Transverse colon (tissue), 4 donors: ENCODE measurements at regions not wholly inside any gene's neighbourhood (a gene's known extent, or its start where the extent isn't known, plus 50 kb on each side); places are given as distances from the start of the nearest gene placed in this dataset.

ENCODE experiments used
- DNase-seq: peaks from one replicate; pipeline ENCODE4 v3.0.0-alpha.2; 2019
- H3K27ac ChIP-seq, 4 donors: fragments of 200-600 bp; sonication (generic); 2 replicates each; pipeline ENCODE4 v1.5.1; 2016 to 2018; ENCODE audit warnings: inconsistent platforms in 4 of 4
- H3K27me3 ChIP-seq: fragments of 200-600 bp; sonication (generic); 2 replicates; pipeline ENCODE4 v1.5.1; 2017; ENCODE audit warnings: inconsistent platforms
- H3K36me3 ChIP-seq, 4 donors: fragments of 200-600 bp; sonication (generic); 2 replicates each; pipeline ENCODE4 v1.5.1; 2017 to 2019; ENCODE audit warnings: inconsistent platforms in 4 of 4
- H3K4me1 ChIP-seq, 4 donors: fragments of 200-600 bp; sonication (generic); 2 replicates each; pipeline ENCODE4 v1.5.1; 2017 to 2020; ENCODE audit warnings: inconsistent platforms in 4 of 4
- H3K4me3 ChIP-seq, 4 donors: fragments of 200-600 bp; sonication (generic); 1 replicate in 1 of 4; 2 replicates in 3 of 4; pipeline versions ENCODE4 v1.5.1 to v1.6.1; 2017 to 2019; ENCODE audit warnings: inconsistent platforms in 4 of 4
- H3K9me3 ChIP-seq, 2 donors: fragments of 200-600 bp; sonication (generic); 2 replicates each; pipeline ENCODE4 v1.5.1; 2017 to 2019; ENCODE audit warnings: inconsistent platforms in 2 of 2
- EP300 ChIP-seq: sonication (generic); formaldehyde crosslinking; IDR thresholded peaks from one replicate; pipeline ENCODE4 v1.6.1; 2017; ENCODE audit warnings: antibody characterized with exemption, low read depth
- POLR2A ChIP-seq: fragments of 450-650 bp; IDR thresholded peaks from one replicate; pipeline ENCODE4 v1.6.1; 2016; ENCODE audit warnings: antibody characterized with exemption, mild to moderate bottlenecking, moderate library complexity
- POLR2AphosphoS5 ChIP-seq, 3 donors: sonication (generic); formaldehyde crosslinking; IDR thresholded peaks; one replicate each; pipeline ENCODE4 v1.6.1; 2016; ENCODE audit warnings: antibody characterized with exemption in 3 of 3
- WGBS, 2 donors: methylation state at CpG; one replicate each; pipeline ENCODE4 v1.1.5; 2018; ENCODE audit warnings: low coverage in 1 of 2; 5-methylcytosine and 5-hydroxymethylcytosine counted together
- in situ Hi-C, 4 donors: fragments of 200-750 bp; cut with MboI; loops; one replicate each; pipeline versions ENCODE4 v1.15.0 to v1.15.1; 2017; ENCODE audit warnings: low sequenced_read_pairs in 3 of 4, low pct_ligation_motif_present in 1 of 4, low pct_unique_long_range_greater_than_20kb in 1 of 4
- intact Hi-C: fragments of 100-400 bp; cut with DNase I; formaldehyde crosslinking; loops from one replicate; pipeline ENCODE4 v1.15.1; 2023; ENCODE audit warnings: low total_unique reads
- TF ChIP-seq, protein P1 (sequence below), 5 experiments: fragments of 200-600 bp in 3 of 5; fragments of 450-650 bp in 2 of 5; sonication (generic) in 3 of 5; IDR thresholded peaks; 1 replicate in 2 of 5; 2 replicates in 3 of 5; pipeline ENCODE4 v1.5.1; 2016 to 2017; ENCODE audit warnings: antibody characterized with exemption in 5 of 5, inconsistent platforms in 3 of 5, mild to moderate bottlenecking in 2 of 5, moderate library complexity in 1 of 5

- Histone ChIP-seq H3K27ac (no peak overlapping the region), H3K27me3 (no peaks in the 10 kb centered on the region), H3K9me3 (no peaks in the 10 kb centered on the region), H3K36me3 (peaks cover 0 to 3% (median 0%) of the 10 kb centered on the region in 4 donors), H3K4me3 (no peak overlapping the region), H3K4me1 (no peaks in the 10 kb centered on the region)
- intact Hi-C loops, result no loop called here
- no peak for TF ChIP-seq EP300
- TF ChIP-seq, protein P1, sequence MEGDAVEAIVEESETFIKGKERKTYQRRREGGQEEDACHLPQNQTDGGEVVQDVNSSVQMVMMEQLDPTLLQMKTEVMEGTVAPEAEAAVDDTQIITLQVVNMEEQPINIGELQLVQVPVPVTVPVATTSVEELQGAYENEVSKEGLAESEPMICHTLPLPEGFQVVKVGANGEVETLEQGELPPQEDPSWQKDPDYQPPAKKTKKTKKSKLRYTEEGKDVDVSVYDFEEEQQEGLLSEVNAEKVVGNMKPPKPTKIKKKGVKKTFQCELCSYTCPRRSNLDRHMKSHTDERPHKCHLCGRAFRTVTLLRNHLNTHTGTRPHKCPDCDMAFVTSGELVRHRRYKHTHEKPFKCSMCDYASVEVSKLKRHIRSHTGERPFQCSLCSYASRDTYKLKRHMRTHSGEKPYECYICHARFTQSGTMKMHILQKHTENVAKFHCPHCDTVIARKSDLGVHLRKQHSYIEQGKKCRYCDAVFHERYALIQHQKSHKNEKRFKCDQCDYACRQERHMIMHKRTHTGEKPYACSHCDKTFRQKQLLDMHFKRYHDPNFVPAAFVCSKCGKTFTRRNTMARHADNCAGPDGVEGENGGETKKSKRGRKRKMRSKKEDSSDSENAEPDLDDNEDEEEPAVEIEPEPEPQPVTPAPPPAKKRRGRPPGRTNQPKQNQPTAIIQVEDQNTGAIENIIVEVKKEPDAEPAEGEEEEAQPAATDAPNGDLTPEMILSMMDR (IDR thresholded peaks at IDR 0.05), result no peak
- no peak for TF ChIP-seq POLR2AphosphoS5 (IDR thresholded peaks at IDR 0.05)
- TF ChIP-seq POLR2A, result no peak
- in situ Hi-C loops, result no loop called here
- 93% methylated on average over 2 of the region's 2 CpGs; no CpG with 5 or more reads in 1 of the 2 donors for WGBS, 2 donors
- DNase-seq, result no peak
Measured at GRCh38 chr7:149595541-149595940, 97.9 kb upstream of the ZNF746 start.

DNA sequence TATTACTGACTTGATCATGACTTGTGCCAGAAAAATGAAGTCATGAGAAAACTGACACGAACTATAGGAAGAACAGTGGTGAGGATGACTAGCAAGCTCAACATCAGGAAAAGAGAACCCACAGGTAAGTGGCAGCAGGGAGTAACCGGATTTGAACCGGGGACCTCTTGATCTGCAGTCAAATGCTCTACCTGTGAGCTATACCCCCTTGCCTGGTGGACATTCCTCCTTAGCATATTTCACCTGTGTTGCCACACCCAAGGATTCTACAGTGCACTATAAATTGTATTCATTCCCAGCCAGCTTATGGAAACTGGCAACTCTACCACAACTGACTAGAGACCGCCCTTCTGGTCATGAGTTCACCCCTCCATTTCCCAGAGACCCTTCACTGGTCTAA, 97.5 kb upstream of the ZNF746 start:
- no peak for TF ChIP-seq POLR2A
- TF ChIP-seq, protein P1 (IDR thresholded peaks at IDR 0.05), result no peak
- TF ChIP-seq EP300, result no peak
- no peak for TF ChIP-seq POLR2AphosphoS5 (IDR thresholded peaks at IDR 0.05)
- 96 to 100% methylated on average over 2 to 4 of the region's 4 CpGs for WGBS, 2 donors
- Histone ChIP-seq H3K36me3 (peaks cover 0 to 3% (median 0%) of the 10 kb centered on the region in 4 donors), H3K4me1 (no peaks in the 10 kb centered on the region), H3K27me3 (no peaks in the 10 kb centered on the region), H3K4me3 (no peak overlapping the region), H3K27ac (no peak overlapping the region), H3K9me3 (no peaks in the 10 kb centered on the region)
- DNase-seq, result no peak
- in situ Hi-C loops (no loop called here), intact Hi-C loops (no loop called here)

GRCh38 chr7:149588930-149589329, 91.3 kb upstream of the ZNF746 start:
- H3K4me3 ChIP-seq, result no peak overlapping the region
- intact Hi-C loops (no loop called here), in situ Hi-C loops (no loop called here)
- H3K4me1 ChIP-seq, result no peaks in the 10 kb centered on the region
- no peaks in the 10 kb centered on the region for H3K9me3 ChIP-seq
- DNase-seq, result no peak
- TF ChIP-seq POLR2A (no peak), EP300 (no peak), POLR2AphosphoS5 (IDR thresholded peaks at IDR 0.05) (no peak)
- TF ChIP-seq, protein P1 (IDR thresholded peaks at IDR 0.05), result no peak
- H3K36me3 ChIP-seq, result peaks cover 0 to 24% (median 11%) of the 10 kb centered on the region in 4 donors
- H3K27me3 ChIP-seq, result no peaks in the 10 kb centered on the region
- H3K27ac ChIP-seq, result no peak overlapping the region
- WGBS, 2 donors, result 92 to 100% methylated on average over 1 of the region's 1 CpG

- DNase-seq, result no peak
- TF ChIP-seq POLR2A (no peak), POLR2AphosphoS5 (IDR thresholded peaks at IDR 0.05) (no peak), EP300 (no peak)
- TF ChIP-seq, protein P1 (IDR thresholded peaks at IDR 0.05), result no peak
- H3K36me3 ChIP-seq, result peaks cover 0 to 30% (median 15%) of the 10 kb centered on the region in 4 donors
- H3K4me1 ChIP-seq, result no peaks in the 10 kb centered on the region
- no peak overlapping the region for H3K27ac ChIP-seq
- H3K4me3 ChIP-seq, result no peak overlapping the region
- no peaks in the 10 kb centered on the region for H3K9me3 ChIP-seq
- intact Hi-C loops (no loop called here), in situ Hi-C loops (no loop called here)
- WGBS, 2 donors, result 81 to 90% methylated on average over 5 to 10 of the region's 10 CpGs
- H3K27me3 ChIP-seq, result no peaks in the 10 kb centered on the region
Measured at GRCh38 chr7:149586646-149587645, 89.3 kb upstream of the ZNF746 start.
